ENCODE measurements at regions not wholly inside any gene's neighbourhood (a gene's known extent, or its start where the extent isn't known, plus 50 kb on each side); places are given as distances from the start of the nearest gene placed in this dataset.

GRCh38 chr2:125185691-125186270, 1160.7 kb downstream of the CNTNAP5 start:
- TF ChIP-seq CTCF (IDR thresholded peaks at IDR 0.05; ENCODE audit: low read depth, low read length) (0 out of 2 replicates have a peak, but pooled peaks have one; percentile 5), EZH2phosphoT487 (IDR thresholded peaks at IDR 0.05; ENCODE audit: low read depth) (no peak)
